ENCODE measurements at regions not wholly inside any gene's neighbourhood (a gene's known extent, or its start where the extent isn't known, plus 50 kb on each side); places are given as distances from the start of the nearest gene placed in this dataset.

DNA sequence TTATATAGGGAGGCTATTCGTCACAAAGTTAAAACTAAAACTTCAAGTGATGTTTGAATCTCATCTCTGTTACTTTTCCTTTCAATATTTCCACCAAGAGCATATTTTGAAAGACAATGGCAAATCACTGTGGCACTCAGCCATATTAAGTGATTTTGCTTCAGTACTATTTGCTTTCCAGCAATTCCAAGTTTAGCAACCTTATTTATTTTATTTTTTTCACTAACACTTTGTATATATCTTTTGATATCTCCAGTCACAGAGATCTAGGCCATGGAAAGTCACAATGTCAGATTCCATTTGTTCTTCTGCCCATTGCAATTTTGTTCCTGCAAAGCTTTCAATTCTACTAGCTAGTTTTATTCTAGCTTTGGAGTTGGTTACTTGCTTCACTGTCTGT lies 1514.5 kb upstream of the ADGRL3 start:
- Histone ChIP-seq H4K5ac (ENCODE audit: insufficient read length, low read depth, low read length) (no peak overlapping the region), H3K18ac (ENCODE audit: insufficient read length, low read depth, low read length) (no peak overlapping the region), H2BK120ac (ENCODE audit: low read depth, low read length, poor library complexity, severe bottlenecking) (no peak overlapping the region), H3K27ac (ENCODE audit: insufficient read length, low read depth, low read length) (no peak overlapping the region), H2BK20ac (ENCODE audit: low read depth, low read length, poor library complexity, severe bottlenecking) (no peak overlapping the region), H2BK12ac (ENCODE audit: insufficient read length, low read depth, low read length) (no peak overlapping the region), H2BK5ac (ENCODE audit: insufficient read length, low read length) (no peak overlapping the region), H3K23ac (ENCODE audit: insufficient read length, low read depth, low read length) (no peak overlapping the region), H3K9me3 (ENCODE audit: control insufficient read depth, low read depth, low read length) (no peaks in the 10 kb centered on the region), H4K8ac (replicated peaks; ENCODE audit: insufficient read length, low read depth, low read length) (no peak overlapping the region), H3K27me3 (ENCODE audit: insufficient read depth, low read length) (no peaks in the 10 kb centered on the region), H3K23me2 (ENCODE audit: insufficient read length, low read depth, low read length, poor library complexity, severe bottlenecking) (no peaks in the 10 kb centered on the region), H3K56ac (ENCODE audit: insufficient read length, low read depth, low read length) (no peak overlapping the region), H2AK5ac (ENCODE audit: insufficient read length, low read length) (no peak overlapping the region), H3K9ac (ENCODE audit: extremely low read depth, insufficient read length, low read length) (no peak overlapping the region), H4K20me1 (ENCODE audit: control insufficient read depth, insufficient read depth, insufficient read length) (no peaks in the 10 kb centered on the region), H3K79me2 (ENCODE audit: insufficient read depth, low read length) (no peaks in the 10 kb centered on the region), H3K4me2 (ENCODE audit: insufficient read depth, insufficient read length, low read length) (no peak overlapping the region), H2AFZ (ENCODE audit: low read length) (no peak overlapping the region), H3K14ac (ENCODE audit: insufficient read depth, low read length) (no peak overlapping the region), H3K79me1 (ENCODE audit: insufficient read depth, low read depth, low read length, poor library complexity, severe bottlenecking) (no peaks in the 10 kb centered on the region), H3K4ac (ENCODE audit: low read depth, low read length) (no peak overlapping the region), H3K4me1 (ENCODE audit: insufficient read depth, low read length) (no peaks in the 10 kb centered on the region), H3T11ph (ENCODE audit: low read length) (no peak overlapping the region), H2BK15ac (ENCODE audit: low read depth, low read length) (no peak overlapping the region), H4K91ac (ENCODE audit: insufficient read length, low read depth, low read length) (no peak overlapping the region)
- TF ChIP-seq, protein P1, sequence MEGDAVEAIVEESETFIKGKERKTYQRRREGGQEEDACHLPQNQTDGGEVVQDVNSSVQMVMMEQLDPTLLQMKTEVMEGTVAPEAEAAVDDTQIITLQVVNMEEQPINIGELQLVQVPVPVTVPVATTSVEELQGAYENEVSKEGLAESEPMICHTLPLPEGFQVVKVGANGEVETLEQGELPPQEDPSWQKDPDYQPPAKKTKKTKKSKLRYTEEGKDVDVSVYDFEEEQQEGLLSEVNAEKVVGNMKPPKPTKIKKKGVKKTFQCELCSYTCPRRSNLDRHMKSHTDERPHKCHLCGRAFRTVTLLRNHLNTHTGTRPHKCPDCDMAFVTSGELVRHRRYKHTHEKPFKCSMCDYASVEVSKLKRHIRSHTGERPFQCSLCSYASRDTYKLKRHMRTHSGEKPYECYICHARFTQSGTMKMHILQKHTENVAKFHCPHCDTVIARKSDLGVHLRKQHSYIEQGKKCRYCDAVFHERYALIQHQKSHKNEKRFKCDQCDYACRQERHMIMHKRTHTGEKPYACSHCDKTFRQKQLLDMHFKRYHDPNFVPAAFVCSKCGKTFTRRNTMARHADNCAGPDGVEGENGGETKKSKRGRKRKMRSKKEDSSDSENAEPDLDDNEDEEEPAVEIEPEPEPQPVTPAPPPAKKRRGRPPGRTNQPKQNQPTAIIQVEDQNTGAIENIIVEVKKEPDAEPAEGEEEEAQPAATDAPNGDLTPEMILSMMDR (conservative IDR thresholded peaks at IDR 0.05), result no peak
- H3K4me1 Mint-ChIP-seq, result no peaks in the 10 kb centered on the region
- no peaks in the 10 kb centered on the region for H3K9me3 Mint-ChIP-seq
- H3K27me3 Mint-ChIP-seq (ENCODE audit: low read depth), result no peaks in the 10 kb centered on the region; the same call in 1 of the 2 replicates
- H3K4me3 Mint-ChIP-seq, result no peak overlapping the region
- no peaks in the 10 kb centered on the region for H3K36me3 Mint-ChIP-seq (ENCODE audit: insufficient read depth in 1 of 3, low read depth in 3 of 3)
- no peak for DNase-seq
- no CpG with 5 or more reads among the region's 1 CpG for WGBS (ENCODE audit: extremely low coverage, insufficient read length, low lambda C conversion rate)
- H3K27ac Mint-ChIP-seq, result no peak overlapping the region

Measured in H9 (cell line).